Ecto neural progenitor cell (in vitro differentiated cells): ENCODE measurements at regions not wholly inside any gene's neighbourhood (a gene's known extent, or its start where the extent isn't known, plus 50 kb on each side); places are given as distances from the start of the nearest gene placed in this dataset.

Experiments
- DNase-seq: peaks from one replicate; pipeline ENCODE4 v3.0.0-alpha.2; 2018; ENCODE audit warnings: low spot score

DNA sequence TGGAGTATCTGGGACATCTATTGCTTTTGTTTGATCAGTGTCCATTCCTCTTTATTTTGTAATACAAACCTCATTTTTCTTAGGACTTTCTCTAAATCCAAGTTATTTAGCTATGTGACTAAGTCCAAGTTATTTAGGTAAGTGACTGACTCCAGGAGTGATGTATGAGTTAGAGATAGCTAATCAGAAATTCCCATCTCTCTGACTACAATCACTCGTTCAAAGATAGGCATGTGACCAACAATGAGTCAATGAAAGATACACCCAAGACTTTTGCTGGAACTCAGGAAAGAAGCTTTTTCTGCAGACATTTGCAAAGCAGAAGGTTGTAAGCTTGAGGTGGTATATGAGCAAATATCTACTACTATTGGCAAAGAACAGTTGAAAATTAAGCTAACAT lies 72.5 kb upstream of the KCNIP4 start:
- DNase-seq = no peak

DNA sequence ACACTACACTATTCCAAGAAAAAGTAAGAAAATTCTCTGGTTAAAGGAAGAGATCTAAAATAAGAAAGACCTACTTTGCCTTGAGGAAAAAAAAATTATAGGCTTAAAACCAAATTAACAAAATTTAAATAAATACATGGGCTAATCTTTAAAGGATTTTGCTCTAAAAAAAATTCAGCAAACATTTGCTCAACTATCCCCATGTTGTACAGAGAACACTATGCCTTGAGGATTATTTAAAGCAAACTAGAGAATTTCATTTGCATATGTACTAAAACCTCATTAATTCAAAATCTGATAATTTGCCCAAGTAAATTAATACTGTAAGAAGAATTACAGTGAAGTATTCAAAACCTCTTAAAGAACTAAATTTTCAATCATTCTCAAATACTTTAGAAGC lies 71.6 kb upstream of the KCNIP4 start:
- no peak for DNase-seq

DNA sequence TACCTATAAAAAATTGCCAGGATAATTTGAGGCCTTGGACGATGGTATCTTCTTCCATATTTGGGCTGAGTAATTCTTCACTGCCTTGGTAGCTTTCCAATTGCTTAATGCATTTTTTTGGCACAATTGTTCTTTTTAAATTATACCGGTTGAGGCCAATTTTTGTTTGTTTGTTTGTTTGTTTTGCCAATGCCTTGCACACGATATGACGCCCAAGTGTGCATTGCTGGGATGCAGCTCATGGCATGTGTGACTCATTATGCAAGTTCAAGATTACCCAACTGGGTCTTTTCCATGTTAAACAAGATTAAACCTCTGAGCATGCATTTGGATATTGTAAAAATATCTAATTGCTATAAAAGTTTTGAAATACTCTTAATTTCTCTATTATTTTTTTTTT lies 71.1 kb upstream of the KCNIP4 start:
- no peak for DNase-seq

DNA sequence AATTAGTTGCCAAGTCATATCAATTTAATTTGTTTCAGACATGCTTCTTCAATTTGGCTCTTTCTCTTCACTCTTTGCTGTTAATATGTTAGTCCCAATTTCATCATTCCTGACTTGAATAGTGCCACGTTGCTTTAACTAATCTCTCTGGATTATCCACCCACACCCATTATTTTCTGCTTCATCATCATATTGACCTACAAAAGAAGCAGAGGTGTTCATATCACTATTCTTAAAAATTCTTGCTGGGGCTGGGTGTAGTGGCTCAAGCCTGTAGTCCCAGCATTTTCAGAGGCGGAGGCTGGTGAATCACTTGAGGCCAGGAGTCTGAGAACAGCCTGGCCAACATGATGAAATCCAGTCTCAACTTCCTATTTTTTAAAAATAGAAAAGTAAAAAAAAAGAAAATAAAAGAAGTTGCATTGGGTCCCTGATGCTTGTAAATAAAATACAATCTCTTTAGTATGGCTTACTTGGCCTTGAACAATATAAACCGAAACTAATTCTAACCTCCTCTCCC lies 65.7 kb upstream of the KCNIP4 start:
- no peak for DNase-seq

DNA sequence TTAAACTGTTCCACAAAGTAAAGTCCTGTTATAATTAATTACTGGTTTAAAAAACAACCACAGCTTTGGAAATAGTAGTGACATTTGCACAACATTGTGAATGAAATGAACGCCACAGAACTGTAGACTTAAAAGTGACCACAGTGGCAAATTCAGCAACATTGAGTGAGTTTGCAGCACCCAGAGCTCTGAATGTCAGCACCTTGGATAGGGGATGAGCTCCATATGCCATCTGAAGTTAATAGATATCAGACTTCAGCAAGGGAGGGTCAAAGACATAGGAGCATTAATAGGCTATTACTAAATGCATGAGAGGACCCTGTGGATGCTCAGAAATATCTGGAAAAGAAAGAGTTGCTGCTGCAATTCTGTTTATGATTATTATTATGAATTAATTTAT lies 55.3 kb upstream of the KCNIP4 start:
- no peak for DNase-seq
